ENCODE measurements at regions not wholly inside any gene's neighbourhood (a gene's known extent, or its start where the extent isn't known, plus 50 kb on each side); places are given as distances from the start of the nearest gene placed in this dataset.

DNA sequence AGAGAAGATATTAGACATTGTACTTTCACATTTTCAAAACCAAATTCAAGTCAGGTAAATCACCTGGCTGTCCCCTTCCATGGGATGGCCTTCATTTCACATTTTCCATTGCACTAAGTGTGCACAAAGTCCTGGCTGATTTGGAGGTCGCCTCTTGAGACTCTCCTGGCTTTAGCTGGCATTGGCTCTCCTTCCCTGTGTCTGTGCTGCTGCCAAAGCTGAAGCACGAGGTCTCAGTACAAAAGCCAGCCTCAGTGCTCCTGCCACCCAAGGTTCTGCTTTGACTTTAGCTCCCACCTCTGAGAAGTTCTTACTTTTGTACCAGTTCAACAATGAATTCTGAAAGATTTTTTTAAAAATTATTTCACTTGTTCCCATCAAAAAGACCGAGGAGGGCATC, 289.2 kb upstream of the CNR1 start:
- TF ChIP-seq, protein P1, sequence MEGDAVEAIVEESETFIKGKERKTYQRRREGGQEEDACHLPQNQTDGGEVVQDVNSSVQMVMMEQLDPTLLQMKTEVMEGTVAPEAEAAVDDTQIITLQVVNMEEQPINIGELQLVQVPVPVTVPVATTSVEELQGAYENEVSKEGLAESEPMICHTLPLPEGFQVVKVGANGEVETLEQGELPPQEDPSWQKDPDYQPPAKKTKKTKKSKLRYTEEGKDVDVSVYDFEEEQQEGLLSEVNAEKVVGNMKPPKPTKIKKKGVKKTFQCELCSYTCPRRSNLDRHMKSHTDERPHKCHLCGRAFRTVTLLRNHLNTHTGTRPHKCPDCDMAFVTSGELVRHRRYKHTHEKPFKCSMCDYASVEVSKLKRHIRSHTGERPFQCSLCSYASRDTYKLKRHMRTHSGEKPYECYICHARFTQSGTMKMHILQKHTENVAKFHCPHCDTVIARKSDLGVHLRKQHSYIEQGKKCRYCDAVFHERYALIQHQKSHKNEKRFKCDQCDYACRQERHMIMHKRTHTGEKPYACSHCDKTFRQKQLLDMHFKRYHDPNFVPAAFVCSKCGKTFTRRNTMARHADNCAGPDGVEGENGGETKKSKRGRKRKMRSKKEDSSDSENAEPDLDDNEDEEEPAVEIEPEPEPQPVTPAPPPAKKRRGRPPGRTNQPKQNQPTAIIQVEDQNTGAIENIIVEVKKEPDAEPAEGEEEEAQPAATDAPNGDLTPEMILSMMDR (conservative IDR thresholded peaks at IDR 0.05) = no peak
- no peak for TF ChIP-seq ZFX (IDR thresholded peaks at IDR 0.05)
- no peak overlapping the region for H3K27ac ChIP-seq

DNA sequence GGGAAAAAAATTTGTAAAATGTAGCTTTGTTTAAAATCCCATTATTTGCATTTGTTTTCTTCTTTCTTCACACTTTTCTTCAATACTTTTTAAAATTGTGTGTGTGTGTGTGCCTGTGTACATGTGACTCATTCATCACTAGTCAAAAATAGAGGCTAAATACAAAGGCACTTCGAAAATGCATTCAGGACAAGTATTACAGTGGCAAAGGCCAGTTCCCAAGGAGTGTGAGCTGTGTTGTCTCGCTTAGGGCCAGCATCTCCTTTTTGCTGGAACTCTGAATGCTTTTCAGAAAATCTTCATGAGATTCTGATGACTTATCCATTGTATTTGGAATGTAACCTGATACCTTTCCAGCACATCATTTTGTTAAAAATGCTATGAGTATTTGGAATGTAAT, 288.5 kb upstream of the CNR1 start:
- no peak overlapping the region for H3K27ac ChIP-seq

DNA sequence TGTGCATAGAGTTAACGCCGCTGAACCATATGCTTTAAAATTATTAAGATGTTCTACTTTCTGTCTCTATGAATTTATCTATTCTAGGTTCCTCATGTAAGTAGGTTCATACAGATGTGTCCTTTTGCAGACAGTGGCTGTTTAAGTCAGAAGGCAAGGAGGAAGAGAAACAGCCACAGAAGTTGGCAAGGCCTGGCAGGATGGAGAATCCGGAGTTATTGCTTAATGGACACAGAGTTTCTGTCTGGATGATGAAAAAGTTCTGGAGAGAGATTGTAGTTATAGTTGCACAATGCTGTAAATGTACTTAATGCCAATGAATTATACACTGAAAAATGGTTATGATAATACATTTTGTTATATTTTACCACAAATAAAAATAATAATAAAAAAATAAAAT, 283.6 kb upstream of the CNR1 start:
- H3K27ac ChIP-seq = no peak overlapping the region
- no peak for TF ChIP-seq ZFX (IDR thresholded peaks at IDR 0.05)
- TF ChIP-seq, protein P1 (conservative IDR thresholded peaks at IDR 0.05) = no peak

More for the DNA sequence above, 288.5 kb upstream of the CNR1 start:
- no peak for TF ChIP-seq ZFX (IDR thresholded peaks at IDR 0.05)
- TF ChIP-seq, protein P1 (conservative IDR thresholded peaks at IDR 0.05) = no peak

DNA sequence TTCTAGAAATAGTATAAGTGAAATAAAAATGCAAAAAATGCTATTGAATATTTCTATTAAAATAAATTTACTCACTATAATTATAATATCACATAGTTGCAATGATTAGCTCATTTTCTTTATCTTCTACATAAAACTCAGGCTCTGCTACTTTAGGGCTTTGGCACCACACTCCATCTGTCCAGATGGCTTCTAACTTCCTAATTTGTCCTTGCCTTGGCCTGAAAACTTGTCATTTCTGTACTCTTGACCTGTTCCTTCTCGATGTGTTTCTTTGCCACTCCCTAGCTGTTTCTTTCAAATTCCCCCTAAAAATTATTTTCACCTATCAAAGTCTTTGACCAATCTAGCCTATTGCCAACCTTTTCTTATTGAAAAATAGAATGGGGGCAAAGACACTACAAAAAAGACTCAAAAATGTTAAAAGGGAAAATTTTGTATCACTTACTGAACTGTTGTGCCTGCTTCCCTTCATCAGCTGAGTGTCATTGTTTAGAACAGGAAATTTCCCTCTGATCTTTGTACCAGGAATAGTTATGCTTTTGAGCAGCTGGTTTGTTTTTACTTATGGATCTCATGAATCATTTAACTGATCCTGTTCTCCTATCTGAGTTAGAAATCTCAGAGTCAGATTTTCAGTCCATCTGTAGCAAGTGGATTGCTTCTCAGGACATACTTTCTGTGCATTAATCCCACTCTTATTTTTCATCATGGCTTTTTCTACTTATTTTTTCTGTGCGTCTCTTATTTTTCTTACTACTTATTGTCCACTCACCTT, 279.2 kb upstream of the CNR1 start:
- no peak for TF ChIP-seq ZFX (IDR thresholded peaks at IDR 0.05)
- TF ChIP-seq, protein P1 (conservative IDR thresholded peaks at IDR 0.05) = no peak
- no peak overlapping the region for H3K27ac ChIP-seq

DNA sequence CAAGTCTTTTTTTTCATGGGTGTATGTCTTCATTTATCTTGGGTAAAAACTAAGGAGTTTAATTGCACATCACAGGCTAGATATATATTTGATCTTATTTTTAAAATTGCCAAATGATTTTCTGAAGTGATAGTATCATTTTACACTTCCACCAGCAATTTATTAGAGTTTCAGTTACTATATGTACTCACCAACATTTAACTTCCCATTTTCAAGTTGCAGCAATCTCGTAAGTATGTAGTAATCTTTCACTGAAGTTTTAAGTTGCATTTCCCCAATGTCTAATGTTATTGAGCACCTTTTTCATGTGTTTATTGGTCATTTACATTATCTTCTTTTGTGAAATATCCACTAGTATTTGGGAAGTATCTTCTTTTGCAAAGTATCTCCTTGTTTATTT, 277.4 kb upstream of the CNR1 start:
- no peak overlapping the region for H3K27ac ChIP-seq
- TF ChIP-seq, protein P1 (conservative IDR thresholded peaks at IDR 0.05) = no peak
- no peak for TF ChIP-seq ZFX (IDR thresholded peaks at IDR 0.05)

DNA sequence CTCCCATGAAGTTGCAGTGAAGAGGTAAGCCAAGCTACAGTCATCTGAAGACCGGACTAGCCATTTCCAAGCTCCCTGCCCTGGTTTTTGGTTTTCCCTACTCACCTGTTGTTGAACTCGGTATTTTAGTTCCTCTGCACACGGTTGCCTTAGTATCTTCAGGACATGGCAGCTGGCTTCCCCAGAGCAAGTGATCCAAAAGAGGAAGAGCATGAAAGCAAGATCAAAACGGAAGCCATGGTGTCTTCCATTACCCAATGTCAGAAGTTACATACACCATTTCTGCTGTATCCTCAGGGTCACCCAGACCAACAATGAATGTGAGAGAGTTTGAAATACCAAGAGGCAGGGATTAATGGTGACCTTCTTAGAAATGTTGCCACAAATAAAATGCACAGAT, 276.6 kb upstream of the CNR1 start:
- no peak overlapping the region for H3K27ac ChIP-seq
- TF ChIP-seq, protein P1 (conservative IDR thresholded peaks at IDR 0.05) = no peak
- no peak for TF ChIP-seq ZFX (IDR thresholded peaks at IDR 0.05)

DNA sequence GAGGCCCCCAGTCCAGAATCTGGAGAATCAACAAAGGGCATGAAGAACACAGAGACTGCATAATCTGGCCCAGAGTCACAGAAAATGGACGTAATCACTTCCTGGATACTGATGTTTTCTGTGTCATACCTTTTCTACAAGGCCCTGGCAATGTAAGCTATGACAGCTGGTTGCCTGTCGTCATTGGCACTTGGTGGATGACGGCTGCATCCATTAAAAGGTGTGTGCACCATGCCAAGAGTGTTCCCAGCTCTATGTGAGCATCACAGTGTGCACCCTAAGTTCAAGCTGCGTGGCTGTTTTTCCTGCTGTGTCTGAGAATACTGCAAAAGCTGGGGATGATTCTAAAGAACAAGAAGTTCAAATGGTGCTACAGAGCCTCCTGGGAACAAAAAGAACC, 275.2 kb upstream of the CNR1 start:
- H3K27ac ChIP-seq = no peak overlapping the region
- no peak for TF ChIP-seq ZFX (IDR thresholded peaks at IDR 0.05)

DNA sequence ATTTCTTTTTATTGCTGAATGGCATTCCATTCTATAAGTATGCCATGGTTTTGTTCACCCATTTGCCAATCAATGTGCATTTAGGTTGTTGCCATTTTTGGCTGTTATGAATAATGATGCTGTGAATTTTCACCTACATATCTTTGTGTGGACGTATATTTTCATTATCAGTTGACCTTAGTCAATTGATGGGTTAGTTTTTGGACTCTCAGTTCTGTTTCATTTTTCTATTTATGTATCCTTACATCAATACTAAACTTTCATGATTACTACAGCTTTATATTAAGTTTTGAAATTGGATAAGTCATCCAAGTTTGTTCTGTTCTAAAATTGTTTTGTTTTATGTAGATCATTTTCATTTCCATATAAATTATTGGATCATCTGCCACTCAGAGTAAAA, 261.9 kb upstream of the CNR1 start:
- H3K27ac ChIP-seq = no peak overlapping the region
- no peak for TF ChIP-seq ZFX (IDR thresholded peaks at IDR 0.05)
- TF ChIP-seq, protein P1 (conservative IDR thresholded peaks at IDR 0.05) = no peak
